ENCODE measurements at regions not wholly inside any gene's neighbourhood (a gene's known extent, or its start where the extent isn't known, plus 50 kb on each side); places are given as distances from the start of the nearest gene placed in this dataset.

DNA sequence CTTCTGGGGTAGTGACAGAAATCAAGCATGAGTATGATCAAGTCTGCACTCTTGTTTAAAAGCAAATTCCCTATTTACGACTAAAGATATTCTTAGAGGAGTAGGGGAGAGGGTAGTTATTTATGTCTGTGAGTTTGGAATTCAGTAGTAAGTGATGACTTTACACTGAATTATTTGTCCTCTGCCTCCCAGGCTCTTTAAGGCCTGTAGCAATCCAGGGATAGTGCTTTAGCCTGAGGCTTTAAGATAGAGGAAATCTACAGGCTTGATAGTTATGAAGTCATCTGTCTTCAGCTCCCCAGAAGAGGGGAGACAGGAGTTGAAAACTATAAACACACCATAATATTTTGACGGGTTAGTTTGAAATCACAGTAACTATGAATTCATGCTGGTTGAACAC lies 664.5 kb downstream of the EPM2A start:
- H2AFZ ChIP-seq (ENCODE audit: low read depth) = no peak overlapping the region
- H3K79me2 ChIP-seq (ENCODE audit: insufficient read depth, low read depth) = no peaks in the 10 kb centered on the region
- H3K4me3 ChIP-seq (IDR thresholded peaks at IDR 0.05; ENCODE audit: insufficient read depth, low read depth, low read length) = no peak overlapping the region
- no peak overlapping the region for H3K27ac ChIP-seq
- no peaks in the 10 kb centered on the region for H3K27me3 ChIP-seq (ENCODE audit: insufficient read depth, low read depth)
- no peaks in the 10 kb centered on the region for H3K4me1 ChIP-seq (ENCODE audit: low read depth, poor library complexity, severe bottlenecking)
- no peaks in the 10 kb centered on the region for H3K36me3 ChIP-seq (ENCODE audit: insufficient read depth)
- TF ChIP-seq, protein P1, sequence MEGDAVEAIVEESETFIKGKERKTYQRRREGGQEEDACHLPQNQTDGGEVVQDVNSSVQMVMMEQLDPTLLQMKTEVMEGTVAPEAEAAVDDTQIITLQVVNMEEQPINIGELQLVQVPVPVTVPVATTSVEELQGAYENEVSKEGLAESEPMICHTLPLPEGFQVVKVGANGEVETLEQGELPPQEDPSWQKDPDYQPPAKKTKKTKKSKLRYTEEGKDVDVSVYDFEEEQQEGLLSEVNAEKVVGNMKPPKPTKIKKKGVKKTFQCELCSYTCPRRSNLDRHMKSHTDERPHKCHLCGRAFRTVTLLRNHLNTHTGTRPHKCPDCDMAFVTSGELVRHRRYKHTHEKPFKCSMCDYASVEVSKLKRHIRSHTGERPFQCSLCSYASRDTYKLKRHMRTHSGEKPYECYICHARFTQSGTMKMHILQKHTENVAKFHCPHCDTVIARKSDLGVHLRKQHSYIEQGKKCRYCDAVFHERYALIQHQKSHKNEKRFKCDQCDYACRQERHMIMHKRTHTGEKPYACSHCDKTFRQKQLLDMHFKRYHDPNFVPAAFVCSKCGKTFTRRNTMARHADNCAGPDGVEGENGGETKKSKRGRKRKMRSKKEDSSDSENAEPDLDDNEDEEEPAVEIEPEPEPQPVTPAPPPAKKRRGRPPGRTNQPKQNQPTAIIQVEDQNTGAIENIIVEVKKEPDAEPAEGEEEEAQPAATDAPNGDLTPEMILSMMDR (conservative IDR thresholded peaks at IDR 0.05; ENCODE audit: low read depth, low read length) = no peak
- no peak overlapping the region for H3K9ac ChIP-seq
- H3K4me2 ChIP-seq = no peak overlapping the region
- H4K20me1 ChIP-seq (ENCODE audit: insufficient read depth) = no peaks in the 10 kb centered on the region

DNA sequence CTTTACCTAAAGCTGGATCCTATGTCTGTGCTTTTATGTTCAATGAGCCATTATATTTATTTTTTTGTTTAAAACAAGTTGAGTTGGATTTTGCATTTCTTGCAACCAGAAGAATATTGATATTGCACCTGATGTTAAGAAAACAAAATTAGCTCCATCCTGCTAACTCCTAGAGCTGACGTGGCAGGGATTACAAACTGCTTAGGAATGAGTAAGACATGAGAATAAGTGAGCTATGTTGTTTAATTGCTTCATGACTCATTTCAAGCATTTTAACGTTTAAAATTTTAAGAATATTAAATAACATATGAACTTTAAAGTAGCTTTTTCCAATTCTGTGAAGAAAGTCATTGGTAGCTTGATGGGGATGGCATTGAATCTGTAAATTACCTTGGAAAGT lies 663.5 kb downstream of the EPM2A start:
- H3K9ac ChIP-seq = no peak overlapping the region
- no peaks in the 10 kb centered on the region for H3K79me2 ChIP-seq (ENCODE audit: insufficient read depth, low read depth)
- no peaks in the 10 kb centered on the region for H3K4me1 ChIP-seq (ENCODE audit: low read depth, poor library complexity, severe bottlenecking)
- no peaks in the 10 kb centered on the region for H3K27me3 ChIP-seq (ENCODE audit: insufficient read depth, low read depth)
- H3K4me2 ChIP-seq = no peak overlapping the region
- H3K4me3 ChIP-seq (IDR thresholded peaks at IDR 0.05; ENCODE audit: insufficient read depth, low read depth, low read length) = no peak overlapping the region
- TF ChIP-seq, protein P1 (conservative IDR thresholded peaks at IDR 0.05; ENCODE audit: low read depth, low read length) = no peak
- H3K36me3 ChIP-seq (ENCODE audit: insufficient read depth) = no peaks in the 10 kb centered on the region
- H4K20me1 ChIP-seq (ENCODE audit: insufficient read depth) = no peaks in the 10 kb centered on the region
- no peak overlapping the region for H2AFZ ChIP-seq (ENCODE audit: low read depth)
- H3K27ac ChIP-seq = no peak overlapping the region

- no peaks in the 10 kb centered on the region for H4K20me1 ChIP-seq (ENCODE audit: insufficient read depth)
- H3K36me3 ChIP-seq (ENCODE audit: insufficient read depth) = no peaks in the 10 kb centered on the region
- no peaks in the 10 kb centered on the region for H3K27me3 ChIP-seq (ENCODE audit: insufficient read depth, low read depth)
- H3K79me2 ChIP-seq (ENCODE audit: insufficient read depth, low read depth) = no peaks in the 10 kb centered on the region
- no peak overlapping the region for H3K9ac ChIP-seq
- H3K4me1 ChIP-seq (ENCODE audit: low read depth, poor library complexity, severe bottlenecking) = no peaks in the 10 kb centered on the region
- no peak overlapping the region for H3K4me2 ChIP-seq
- H2AFZ ChIP-seq (ENCODE audit: low read depth) = no peak overlapping the region
- TF ChIP-seq, protein P1 (conservative IDR thresholded peaks at IDR 0.05; ENCODE audit: low read depth, low read length) = no peak
- no peak overlapping the region for H3K27ac ChIP-seq
- H3K4me3 ChIP-seq (IDR thresholded peaks at IDR 0.05; ENCODE audit: insufficient read depth, low read depth, low read length) = no peak overlapping the region
Measured at GRCh38 chr6:145073811-145074210, 661.5 kb downstream of the EPM2A start.

DNA sequence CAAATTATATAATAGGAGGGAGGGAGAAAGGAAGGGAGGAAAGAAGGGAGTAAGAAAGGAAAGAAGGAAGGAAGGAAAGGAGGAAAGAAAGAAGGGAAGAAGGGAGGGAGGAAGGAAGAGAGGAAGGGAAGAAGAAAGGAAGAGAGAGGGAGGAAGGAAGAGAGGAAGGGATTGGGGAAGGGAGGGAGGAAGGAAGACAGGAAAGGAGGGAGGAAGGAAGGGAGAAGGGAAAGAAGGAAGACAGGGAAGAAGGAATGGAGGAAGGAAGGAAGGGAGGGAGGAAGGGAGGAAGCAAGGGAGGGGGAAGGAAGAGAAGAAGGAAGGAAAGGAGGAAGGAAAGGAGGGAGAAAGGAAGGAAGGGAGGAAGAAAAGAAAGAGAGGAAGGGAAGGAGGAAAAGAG lies 660.5 kb downstream of the EPM2A start:
- H3K79me2 ChIP-seq (ENCODE audit: insufficient read depth, low read depth) = no peaks in the 10 kb centered on the region
- no peaks in the 10 kb centered on the region for H3K36me3 ChIP-seq (ENCODE audit: insufficient read depth)
- no peaks in the 10 kb centered on the region for H3K27me3 ChIP-seq (ENCODE audit: insufficient read depth, low read depth)
- no peak overlapping the region for H3K4me3 ChIP-seq (IDR thresholded peaks at IDR 0.05; ENCODE audit: insufficient read depth, low read depth, low read length)
- H3K4me1 ChIP-seq (ENCODE audit: low read depth, poor library complexity, severe bottlenecking) = no peaks in the 10 kb centered on the region
- no peaks in the 10 kb centered on the region for H4K20me1 ChIP-seq (ENCODE audit: insufficient read depth)
- no peak overlapping the region for H3K9ac ChIP-seq
- TF ChIP-seq, protein P1 (conservative IDR thresholded peaks at IDR 0.05; ENCODE audit: low read depth, low read length) = no peak
- no peak overlapping the region for H3K27ac ChIP-seq
- H2AFZ ChIP-seq (ENCODE audit: low read depth) = no peak overlapping the region
- H3K4me2 ChIP-seq = no peak overlapping the region

Data from KMS-11 (cell line).